ENCODE measurements at regions not wholly inside any gene's neighbourhood (a gene's known extent, or its start where the extent isn't known, plus 50 kb on each side); places are given as distances from the start of the nearest gene placed in this dataset.

DNA sequence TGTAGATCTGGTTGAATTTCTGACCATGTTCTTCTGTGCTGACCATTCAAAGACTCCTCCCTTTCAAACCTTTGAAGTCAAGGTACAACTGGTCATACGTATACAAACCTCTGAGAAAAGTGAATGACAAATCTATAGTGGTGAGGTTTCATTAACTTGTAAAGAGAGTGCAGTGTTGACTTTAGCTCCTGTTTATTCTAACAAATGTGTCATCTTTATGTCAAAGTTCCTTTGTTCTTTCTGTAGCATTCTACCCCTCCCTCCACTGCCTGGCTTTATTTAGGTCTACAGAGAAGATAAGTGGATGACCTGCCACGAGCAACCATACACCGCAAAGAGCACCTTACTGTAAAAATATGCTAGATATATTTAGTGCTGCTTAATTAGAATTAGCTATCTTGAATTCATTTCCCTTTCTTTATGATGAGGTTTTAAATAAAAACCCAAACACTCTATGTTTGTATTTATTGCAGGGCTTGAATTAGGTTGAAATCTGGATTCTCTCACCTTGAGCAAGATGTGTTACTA, 520.0 kb upstream of the CDH11 start:
- TF ChIP-seq, protein P1, sequence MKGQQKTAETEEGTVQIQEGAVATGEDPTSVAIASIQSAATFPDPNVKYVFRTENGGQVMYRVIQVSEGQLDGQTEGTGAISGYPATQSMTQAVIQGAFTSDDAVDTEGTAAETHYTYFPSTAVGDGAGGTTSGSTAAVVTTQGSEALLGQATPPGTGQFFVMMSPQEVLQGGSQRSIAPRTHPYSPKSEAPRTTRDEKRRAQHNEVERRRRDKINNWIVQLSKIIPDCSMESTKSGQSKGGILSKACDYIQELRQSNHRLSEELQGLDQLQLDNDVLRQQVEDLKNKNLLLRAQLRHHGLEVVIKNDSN (IDR thresholded peaks at IDR 0.05): no peak
- TF ChIP-seq TCF12 (IDR thresholded peaks at IDR 0.05; ENCODE audit: low read depth): no peak
- no peak for TF ChIP-seq TEAD4 (IDR thresholded peaks at IDR 0.05)
- TF ChIP-seq, protein P2, sequence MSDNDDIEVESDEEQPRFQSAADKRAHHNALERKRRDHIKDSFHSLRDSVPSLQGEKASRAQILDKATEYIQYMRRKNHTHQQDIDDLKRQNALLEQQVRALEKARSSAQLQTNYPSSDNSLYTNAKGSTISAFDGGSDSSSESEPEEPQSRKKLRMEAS (IDR thresholded peaks at IDR 0.05): no peak
- no peak for TF ChIP-seq NFIC (IDR thresholded peaks at IDR 0.05)
- no peak for TF ChIP-seq CREB1 (IDR thresholded peaks at IDR 0.05; ENCODE audit: low read depth)
- no peak for TF ChIP-seq YY1 (IDR thresholded peaks at IDR 0.05; ENCODE audit: low read depth)
- TF ChIP-seq TAF1 (IDR thresholded peaks at IDR 0.05; ENCODE audit: low read depth): no peak
- no peak for TF ChIP-seq RAD21 (IDR thresholded peaks at IDR 0.05; ENCODE audit: low read depth)
- no peak for TF ChIP-seq CEBPB (IDR thresholded peaks at IDR 0.05)
- no peak for TF ChIP-seq EGR1 (IDR thresholded peaks at IDR 0.05)

DNA sequence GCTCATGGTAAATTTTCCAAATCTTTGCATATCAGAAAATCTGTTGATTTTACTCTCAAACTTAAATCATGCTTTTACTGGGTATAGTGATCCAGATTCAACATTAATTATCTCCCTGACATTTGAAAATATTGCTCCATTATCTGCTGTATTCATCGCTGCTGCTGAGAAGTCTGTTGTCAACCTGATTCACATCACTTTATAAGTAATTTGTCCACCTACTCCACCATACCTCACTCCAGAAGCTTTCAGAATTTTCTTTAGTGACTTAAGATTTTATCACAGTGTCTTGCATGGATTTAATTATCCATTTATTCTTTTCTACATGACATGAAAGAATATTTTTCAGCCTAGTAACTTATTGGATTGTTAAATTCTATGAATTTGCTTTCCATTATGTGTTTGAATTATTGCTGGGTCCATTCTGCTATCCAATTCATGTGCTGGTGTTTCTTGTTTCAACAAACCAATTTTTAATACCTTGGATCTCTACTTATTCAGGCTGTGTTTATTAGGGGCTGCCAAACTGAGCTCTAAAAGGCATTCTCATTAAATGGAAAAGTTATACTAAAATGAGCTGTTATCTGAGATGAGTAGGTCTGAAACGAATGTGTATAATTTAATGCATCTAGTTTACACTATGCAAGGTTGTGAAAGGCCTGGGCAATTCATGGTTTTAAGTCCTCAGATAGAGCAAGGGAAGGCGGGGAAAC, 519.3 kb upstream of the CDH11 start:
- no peak for TF ChIP-seq NFIC (IDR thresholded peaks at IDR 0.05)
- no peak for TF ChIP-seq ZBTB7A (IDR thresholded peaks at IDR 0.05; ENCODE audit: low read depth)
- no peak for TF ChIP-seq EP300 (IDR thresholded peaks at IDR 0.05; ENCODE audit: borderline replicate concordance)
- TF ChIP-seq CREB1 (IDR thresholded peaks at IDR 0.05; ENCODE audit: low read depth): no peak
- no peak for TF ChIP-seq EGR1 (IDR thresholded peaks at IDR 0.05)
- TF ChIP-seq, protein P2 (IDR thresholded peaks at IDR 0.05): no peak
- TF ChIP-seq CEBPB (IDR thresholded peaks at IDR 0.05): no peak
- TF ChIP-seq, protein P3, sequence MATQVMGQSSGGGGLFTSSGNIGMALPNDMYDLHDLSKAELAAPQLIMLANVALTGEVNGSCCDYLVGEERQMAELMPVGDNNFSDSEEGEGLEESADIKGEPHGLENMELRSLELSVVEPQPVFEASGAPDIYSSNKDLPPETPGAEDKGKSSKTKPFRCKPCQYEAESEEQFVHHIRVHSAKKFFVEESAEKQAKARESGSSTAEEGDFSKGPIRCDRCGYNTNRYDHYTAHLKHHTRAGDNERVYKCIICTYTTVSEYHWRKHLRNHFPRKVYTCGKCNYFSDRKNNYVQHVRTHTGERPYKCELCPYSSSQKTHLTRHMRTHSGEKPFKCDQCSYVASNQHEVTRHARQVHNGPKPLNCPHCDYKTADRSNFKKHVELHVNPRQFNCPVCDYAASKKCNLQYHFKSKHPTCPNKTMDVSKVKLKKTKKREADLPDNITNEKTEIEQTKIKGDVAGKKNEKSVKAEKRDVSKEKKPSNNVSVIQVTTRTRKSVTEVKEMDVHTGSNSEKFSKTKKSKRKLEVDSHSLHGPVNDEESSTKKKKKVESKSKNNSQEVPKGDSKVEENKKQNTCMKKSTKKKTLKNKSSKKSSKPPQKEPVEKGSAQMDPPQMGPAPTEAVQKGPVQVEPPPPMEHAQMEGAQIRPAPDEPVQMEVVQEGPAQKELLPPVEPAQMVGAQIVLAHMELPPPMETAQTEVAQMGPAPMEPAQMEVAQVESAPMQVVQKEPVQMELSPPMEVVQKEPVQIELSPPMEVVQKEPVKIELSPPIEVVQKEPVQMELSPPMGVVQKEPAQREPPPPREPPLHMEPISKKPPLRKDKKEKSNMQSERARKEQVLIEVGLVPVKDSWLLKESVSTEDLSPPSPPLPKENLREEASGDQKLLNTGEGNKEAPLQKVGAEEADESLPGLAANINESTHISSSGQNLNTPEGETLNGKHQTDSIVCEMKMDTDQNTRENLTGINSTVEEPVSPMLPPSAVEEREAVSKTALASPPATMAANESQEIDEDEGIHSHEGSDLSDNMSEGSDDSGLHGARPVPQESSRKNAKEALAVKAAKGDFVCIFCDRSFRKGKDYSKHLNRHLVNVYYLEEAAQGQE (IDR thresholded peaks at IDR 0.05; ENCODE audit: low read depth): no peak
- no peak for TF ChIP-seq TAF1 (IDR thresholded peaks at IDR 0.05; ENCODE audit: low read depth)
- TF ChIP-seq FOXM1 (IDR thresholded peaks at IDR 0.05; ENCODE audit: borderline replicate concordance, low read depth): no peak
- TF ChIP-seq RAD21 (IDR thresholded peaks at IDR 0.05; ENCODE audit: low read depth): no peak
- TF ChIP-seq, protein P1 (IDR thresholded peaks at IDR 0.05): no peak
- TF ChIP-seq YY1 (IDR thresholded peaks at IDR 0.05; ENCODE audit: low read depth): no peak
- TF ChIP-seq TCF12 (IDR thresholded peaks at IDR 0.05; ENCODE audit: low read depth): no peak
- no peak for TF ChIP-seq TEAD4 (IDR thresholded peaks at IDR 0.05)

DNA sequence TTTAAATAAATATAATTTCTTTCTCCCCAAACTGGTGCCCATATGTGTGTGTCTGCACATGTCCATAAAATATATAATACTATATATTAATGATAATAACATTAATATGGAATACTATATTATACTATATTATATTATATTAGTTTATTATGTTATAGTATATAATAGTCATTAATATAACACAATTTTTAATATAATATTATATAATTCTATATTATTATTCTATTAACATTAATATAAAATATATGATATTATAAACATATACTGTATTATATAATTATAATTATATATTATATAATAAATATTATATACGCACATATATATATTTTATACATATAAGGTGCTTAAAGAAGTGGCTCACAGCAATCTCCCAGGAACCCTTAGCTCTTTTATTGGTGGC, 513.0 kb upstream of the CDH11 start:
- TF ChIP-seq FOXM1 (IDR thresholded peaks at IDR 0.05; ENCODE audit: borderline replicate concordance, low read depth) (no peak), CREB1 (IDR thresholded peaks at IDR 0.05; ENCODE audit: low read depth) (no peak), TCF12 (IDR thresholded peaks at IDR 0.05; ENCODE audit: low read depth) (no peak), NFIC (IDR thresholded peaks at IDR 0.05) (no peak), ZBTB7A (IDR thresholded peaks at IDR 0.05; ENCODE audit: low read depth) (no peak), EGR1 (IDR thresholded peaks at IDR 0.05) (no peak), YY1 (IDR thresholded peaks at IDR 0.05; ENCODE audit: low read depth) (no peak), TEAD4 (IDR thresholded peaks at IDR 0.05) (no peak)
- TF ChIP-seq, protein P2 (IDR thresholded peaks at IDR 0.05): no peak
- TF ChIP-seq, protein P3 (IDR thresholded peaks at IDR 0.05; ENCODE audit: low read depth): no peak

DNA sequence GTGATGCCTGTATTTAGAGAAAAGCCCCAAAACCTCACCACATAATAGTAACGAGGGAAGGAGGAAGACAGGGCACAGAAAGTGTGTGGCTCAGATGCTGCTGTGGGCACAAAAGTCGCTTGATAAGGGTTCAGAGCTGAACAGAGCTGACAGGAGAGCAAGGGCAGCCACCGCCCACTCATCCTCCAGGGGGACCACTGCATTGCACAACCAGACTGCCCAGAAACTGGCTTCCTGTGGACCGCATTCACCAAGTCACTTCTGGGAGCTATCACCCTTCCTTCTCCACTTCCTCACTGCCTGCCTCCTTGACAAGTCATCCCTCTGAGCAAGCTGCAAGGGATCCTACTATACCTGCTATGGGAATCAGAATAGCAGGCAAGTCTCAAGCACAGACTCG, 512.4 kb upstream of the CDH11 start:
- TF ChIP-seq EP300 (IDR thresholded peaks at IDR 0.05; ENCODE audit: borderline replicate concordance): no peak
- TF ChIP-seq, protein P2 (IDR thresholded peaks at IDR 0.05): no peak
- TF ChIP-seq YY1 (IDR thresholded peaks at IDR 0.05; ENCODE audit: low read depth): no peak
- TF ChIP-seq, protein P3 (IDR thresholded peaks at IDR 0.05; ENCODE audit: low read depth): no peak
- no peak for TF ChIP-seq CEBPB (IDR thresholded peaks at IDR 0.05)
- TF ChIP-seq FOXM1 (IDR thresholded peaks at IDR 0.05; ENCODE audit: borderline replicate concordance, low read depth): no peak
- TF ChIP-seq CREB1 (IDR thresholded peaks at IDR 0.05; ENCODE audit: low read depth): no peak
- no peak for TF ChIP-seq NFIC (IDR thresholded peaks at IDR 0.05)

Data from Ishikawa (cell line).